ENCODE measurements at regions not wholly inside any gene's neighbourhood (a gene's known extent, or its start where the extent isn't known, plus 50 kb on each side); places are given as distances from the start of the nearest gene placed in this dataset.
"Not testable (repeated sequence)": the region's sequence is repeated elsewhere in the genome, so short reads cannot be mapped to it uniquely, and the experiment has no call there.

DNA sequence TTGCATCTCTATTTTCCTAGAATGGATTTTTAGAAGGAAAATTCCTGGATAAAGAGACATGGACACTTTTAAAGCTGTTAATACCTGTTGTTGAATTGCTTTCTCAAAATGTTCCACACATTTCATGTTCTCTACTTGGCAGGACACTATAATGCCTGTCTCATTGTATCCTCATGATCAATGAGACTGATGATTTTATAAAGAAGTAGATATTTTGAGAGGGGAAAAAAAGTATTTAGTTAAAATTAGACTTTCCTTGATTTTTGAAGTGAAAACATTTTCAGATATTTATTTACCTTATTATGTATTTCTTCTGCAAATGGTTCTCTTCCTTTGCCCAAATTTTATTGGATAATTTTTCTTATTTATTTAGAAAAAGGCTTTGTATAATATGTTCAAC is 242.5 kb downstream of the MYCN start:
- TF ChIP-seq SUZ12 (IDR thresholded peaks at IDR 0.05) (no peak), SP1 (IDR thresholded peaks at IDR 0.05) (no peak), FOXA1 (IDR thresholded peaks at IDR 0.05) (no peak), L3MBTL2 (conservative IDR thresholded peaks at IDR 0.05) (no peak), FOXM1 (IDR thresholded peaks at IDR 0.05; ENCODE audit: borderline replicate concordance) (no peak), LEF1 (IDR thresholded peaks at IDR 0.05; ENCODE audit: borderline replicate concordance) (no peak), NFRKB (IDR thresholded peaks at IDR 0.05) (no peak), HDGF (IDR thresholded peaks at IDR 0.05; ENCODE audit: borderline replicate concordance) (no peak), CTBP1 (IDR thresholded peaks at IDR 0.05; ENCODE audit: borderline replicate concordance) (no peak), TARDBP (IDR thresholded peaks at IDR 0.05) (no peak), ELF4 (IDR thresholded peaks at IDR 0.05) (no peak), ARNT (IDR thresholded peaks at IDR 0.05) (no peak), FOXK2 (IDR thresholded peaks at IDR 0.05) (no peak), ZNF384 (IDR thresholded peaks at IDR 0.05) (no peak), BHLHE40 (IDR thresholded peaks at IDR 0.05; ENCODE audit: borderline replicate concordance) (no peak)
- TF ChIP-seq, protein P1, sequence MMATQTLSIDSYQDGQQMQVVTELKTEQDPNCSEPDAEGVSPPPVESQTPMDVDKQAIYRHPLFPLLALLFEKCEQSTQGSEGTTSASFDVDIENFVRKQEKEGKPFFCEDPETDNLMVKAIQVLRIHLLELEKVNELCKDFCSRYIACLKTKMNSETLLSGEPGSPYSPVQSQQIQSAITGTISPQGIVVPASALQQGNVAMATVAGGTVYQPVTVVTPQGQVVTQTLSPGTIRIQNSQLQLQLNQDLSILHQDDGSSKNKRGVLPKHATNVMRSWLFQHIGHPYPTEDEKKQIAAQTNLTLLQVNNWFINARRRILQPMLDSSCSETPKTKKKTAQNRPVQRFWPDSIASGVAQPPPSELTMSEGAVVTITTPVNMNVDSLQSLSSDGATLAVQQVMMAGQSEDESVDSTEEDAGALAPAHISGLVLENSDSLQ (IDR thresholded peaks at IDR 0.05) = no peak
- no peak for DNase-seq (ENCODE audit: extremely low spot score)
- ChIA-PET CTCF (no interaction called here), POLR2A (no interaction called here)

DNA sequence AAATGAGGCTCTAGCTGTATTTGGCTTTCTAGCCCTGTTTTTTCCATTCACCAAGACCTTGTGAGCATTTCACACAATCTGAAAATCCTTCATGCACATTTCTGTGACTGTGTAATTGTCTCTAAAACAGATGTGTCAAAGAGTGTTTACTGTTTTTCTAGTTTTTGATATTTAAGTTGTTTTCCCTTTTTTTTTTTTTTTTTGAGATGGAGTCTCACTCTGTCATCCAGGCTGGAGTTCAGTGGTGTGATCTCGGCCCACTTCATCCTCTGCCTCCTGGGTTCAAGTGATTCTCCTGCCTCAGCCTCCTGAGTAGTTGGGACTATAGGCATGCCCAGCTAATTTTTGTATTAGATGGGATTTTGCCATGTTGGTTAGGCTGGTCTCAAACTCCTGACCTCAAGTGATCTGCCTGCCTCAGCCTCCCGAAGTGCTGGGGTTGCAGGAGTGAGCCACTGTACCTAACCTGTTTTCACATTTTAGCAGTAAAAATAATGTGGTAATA is 242.0 kb downstream of the MYCN start:
- DNase-seq (ENCODE audit: extremely low spot score); CTCF ChIA-PET; POLR2A ChIA-PET: not testable (repeated sequence)

DNA sequence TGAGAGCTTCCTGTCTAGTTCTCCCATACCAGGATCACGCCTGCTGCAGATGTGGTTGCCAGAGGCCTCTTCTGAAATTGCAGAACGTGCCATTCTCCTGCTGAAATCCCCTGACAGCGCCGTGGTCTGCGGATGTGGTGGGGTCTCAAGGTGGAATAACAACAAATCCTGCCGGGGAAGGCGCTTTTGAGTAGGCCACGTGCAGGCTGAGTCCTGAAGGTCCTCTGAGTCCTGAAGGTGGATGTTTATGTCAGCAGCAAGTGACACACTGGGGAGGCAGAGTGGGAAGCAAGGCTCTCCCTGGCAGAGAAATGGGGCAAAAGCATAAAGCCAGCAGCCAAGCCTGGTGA is 241.4 kb downstream of the MYCN start:
- CTCF ChIA-PET = no interaction called here
- DNase-seq (ENCODE audit: extremely low spot score) = no peak
- no peak for TF ChIP-seq SP1 (IDR thresholded peaks at IDR 0.05)
- TF ChIP-seq FOXM1 (IDR thresholded peaks at IDR 0.05; ENCODE audit: borderline replicate concordance) = no peak
- TF ChIP-seq, protein P1 (IDR thresholded peaks at IDR 0.05) = no peak
- no peak for TF ChIP-seq BHLHE40 (IDR thresholded peaks at IDR 0.05; ENCODE audit: borderline replicate concordance)
- no peak for TF ChIP-seq SUZ12 (IDR thresholded peaks at IDR 0.05)
- no peak for TF ChIP-seq TARDBP (IDR thresholded peaks at IDR 0.05)
- no peak for TF ChIP-seq FOXK2 (IDR thresholded peaks at IDR 0.05)
- TF ChIP-seq ELF4 (IDR thresholded peaks at IDR 0.05) = no peak
- POLR2A ChIA-PET = no interaction called here

GRCh38 chr2:16181062-16181740 is 240.9 kb downstream of the MYCN start:
- DNase-seq (ENCODE audit: extremely low spot score) = no peak
- ChIA-PET CTCF (no interaction called here), POLR2A (no interaction called here)
- TF ChIP-seq FOXK2 (IDR thresholded peaks at IDR 0.05) (no peak), ZNF384 (IDR thresholded peaks at IDR 0.05) (no peak), SUZ12 (IDR thresholded peaks at IDR 0.05) (no peak), ARNT (IDR thresholded peaks at IDR 0.05) (no peak), SP1 (IDR thresholded peaks at IDR 0.05) (no peak), L3MBTL2 (conservative IDR thresholded peaks at IDR 0.05) (no peak), FOXM1 (IDR thresholded peaks at IDR 0.05; ENCODE audit: borderline replicate concordance) (no peak), ELF4 (IDR thresholded peaks at IDR 0.05) (no peak), LEF1 (IDR thresholded peaks at IDR 0.05; ENCODE audit: borderline replicate concordance) (no peak), FOXA1 (IDR thresholded peaks at IDR 0.05) (no peak)
- TF ChIP-seq, protein P1 (IDR thresholded peaks at IDR 0.05) = no peak

GRCh38 chr2:16180631-16181030 is 240.3 kb downstream of the MYCN start:
- ChIA-PET CTCF (no interaction called here), POLR2A (no interaction called here)
- no peak for DNase-seq (ENCODE audit: extremely low spot score)
- TF ChIP-seq HDGF (IDR thresholded peaks at IDR 0.05; ENCODE audit: borderline replicate concordance) (no peak), SP1 (IDR thresholded peaks at IDR 0.05) (no peak), ARNT (IDR thresholded peaks at IDR 0.05) (no peak), ELF4 (IDR thresholded peaks at IDR 0.05) (no peak), FOXK2 (IDR thresholded peaks at IDR 0.05) (no peak), NFRKB (IDR thresholded peaks at IDR 0.05) (no peak), BHLHE40 (IDR thresholded peaks at IDR 0.05; ENCODE audit: borderline replicate concordance) (no peak), L3MBTL2 (conservative IDR thresholded peaks at IDR 0.05) (no peak), FOXM1 (IDR thresholded peaks at IDR 0.05; ENCODE audit: borderline replicate concordance) (no peak), SUZ12 (IDR thresholded peaks at IDR 0.05) (no peak)
- TF ChIP-seq, protein P1 (IDR thresholded peaks at IDR 0.05) = no peak

GRCh38 chr2:16179701-16180416 is 239.5 kb downstream of the MYCN start:
- POLR2A ChIA-PET = no interaction called here
- no peak for DNase-seq (ENCODE audit: extremely low spot score)
- CTCF ChIA-PET = no interaction called here
- TF ChIP-seq FOXA1 (IDR thresholded peaks at IDR 0.05) (no peak), SP1 (IDR thresholded peaks at IDR 0.05) (no peak), NFRKB (IDR thresholded peaks at IDR 0.05) (no peak), FOXM1 (IDR thresholded peaks at IDR 0.05; ENCODE audit: borderline replicate concordance) (no peak), LEF1 (IDR thresholded peaks at IDR 0.05; ENCODE audit: borderline replicate concordance) (no peak)
- TF ChIP-seq, protein P1 (IDR thresholded peaks at IDR 0.05) = no peak
